ENCODE measurements at regions not wholly inside any gene's neighbourhood (a gene's known extent, or its start where the extent isn't known, plus 50 kb on each side); places are given as distances from the start of the nearest gene placed in this dataset.

- no peak for DNase-seq
Observed at GRCh38 chr9:106689089-106689488, 173.9 kb upstream of the ZNF462 start.

GRCh38 chr9:106691627-106692026, 171.3 kb upstream of the ZNF462 start:
- no peak for DNase-seq

- DNase-seq = no peak
Observed at GRCh38 chr9:106693558-106693957, 169.4 kb upstream of the ZNF462 start.

- no peak for DNase-seq
Observed at GRCh38 chr9:106696804-106697203, 166.2 kb upstream of the ZNF462 start.

GRCh38 chr9:106697390-106697749, 165.6 kb upstream of the ZNF462 start:
- no peak for DNase-seq

GRCh38 chr9:106697750-106698502, 165.0 kb upstream of the ZNF462 start:
- DNase-seq = peak; percentile 7

GRCh38 chr9:106700676-106701075, 162.3 kb upstream of the ZNF462 start:
- DNase-seq = no peak

GRCh38 chr9:106701611-106702010, 161.4 kb upstream of the ZNF462 start:
- no peak for DNase-seq

GRCh38 chr9:106704056-106704615, 158.8 kb upstream of the ZNF462 start:
- DNase-seq = no peak

GRCh38 chr9:106707291-106707690, 155.7 kb upstream of the ZNF462 start:
- no peak for DNase-seq

- no peak for DNase-seq
Observed at GRCh38 chr9:106707738-106708474, 155.1 kb upstream of the ZNF462 start.

- no peak for DNase-seq
Observed at GRCh38 chr9:106708475-106709146, 154.4 kb upstream of the ZNF462 start.

- no peak for DNase-seq
Observed at GRCh38 chr9:106712279-106712678, 150.7 kb upstream of the ZNF462 start.

- no peak for DNase-seq
Observed at GRCh38 chr9:106713206-106713605, 149.8 kb upstream of the ZNF462 start.

- DNase-seq = no peak
Observed at GRCh38 chr9:106716820-106717219, 146.1 kb upstream of the ZNF462 start.

GRCh38 chr9:106717686-106718085, 145.3 kb upstream of the ZNF462 start:
- no peak for DNase-seq

- DNase-seq = no peak
Observed at GRCh38 chr9:106718936-106719335, 144.0 kb upstream of the ZNF462 start.

GRCh38 chr9:106722051-106722753, 140.8 kb upstream of the ZNF462 start:
- DNase-seq = no peak

- DNase-seq = no peak
Observed at GRCh38 chr9:106723926-106724325, 139.0 kb upstream of the ZNF462 start.

- DNase-seq = no peak
Observed at GRCh38 chr9:106724566-106724965, 138.4 kb upstream of the ZNF462 start.

GRCh38 chr9:106726070-106726815, 136.7 kb upstream of the ZNF462 start:
- no peak for DNase-seq

- no peak for DNase-seq
Observed at GRCh38 chr9:106727969-106728368, 135.0 kb upstream of the ZNF462 start.
